Adrenal gland (tissue), 9 donors: ENCODE measurements at regions not wholly inside any gene's neighbourhood (a gene's known extent, or its start where the extent isn't known, plus 50 kb on each side); places are given as distances from the start of the nearest gene placed in this dataset.

Experiments
- DNase-seq, 7 donors: peaks; one replicate each; pipeline ENCODE4 v3.0.0-alpha.2; 2019 to 2020
- H3K27ac ChIP-seq, 5 donors: fragments of 200-600 bp; sonication (generic) in 4 of 5; 1 replicate in 3 of 5; 2 replicates in 2 of 5; pipeline versions ENCODE4 v1.5.1 to v1.8.0; 2016 to 2020; ENCODE audit warnings: mild to moderate bottlenecking in 1 of 5
- H3K27me3 ChIP-seq: fragments of 200-600 bp; 2 replicates; pipeline ENCODE4 v1.8.0; 2021
- H3K36me3 ChIP-seq, 2 donors: fragments of 200-600 bp; replicated peaks in 1 of 2; 1 replicate in 1 of 2; 2 replicates in 1 of 2; pipeline versions ENCODE4 v1.5.1 to v1.8.0; 2018 to 2022
- H3K4me1 ChIP-seq, 2 donors: fragments of 200-600 bp; replicated peaks in 1 of 2; 1 replicate in 1 of 2; 2 replicates in 1 of 2; pipeline versions ENCODE4 v1.5.1 to v1.8.0; 2018 to 2021
- H3K4me3 ChIP-seq, 4 donors: fragments of 200-600 bp; sonication (generic) in 3 of 4; one replicate each; pipeline ENCODE4 v1.5.1; 2016 to 2018
- H3K9me3 ChIP-seq, 3 donors: fragments of 200-600 bp; sonication (generic) in 1 of 3; replicated peaks in 1 of 3; 1 replicate in 2 of 3; 2 replicates in 1 of 3; pipeline versions ENCODE4 v1.5.1 to v1.8.0; 2016 to 2021
- POLR2A ChIP-seq, 2 donors: fragments of 450-650 bp; IDR thresholded peaks; one replicate each; pipeline ENCODE4 v1.6.1; 2017; ENCODE audit warnings: antibody characterized with exemption in 2 of 2, mild to moderate bottlenecking in 2 of 2, moderate library complexity in 1 of 2
- WGBS, 4 donors: extraction: QIAGEN DNeasy Blood & Tissue Kit in 2 of 4; methylation state at CpG; one replicate each; pipeline versions ENCODE4 v1.1.5 to v1.1.7; 2013 to 2017; 5-methylcytosine and 5-hydroxymethylcytosine counted together
- intact Hi-C, 2 donors: fragments of 100-400 bp; cut with DNase I; formaldehyde crosslinking; loops; one replicate each; pipeline versions ENCODE4 v1.14.1 to v1.15.0; 2022 to 2023
- TF ChIP-seq, protein P1 (sequence below), 6 experiments: fragments of 450-650 bp in 4 of 6; fragments of 200-600 bp in 2 of 6; sonication (generic) in 1 of 6; IDR thresholded peaks; 1 replicate in 5 of 6; 2 replicates in 1 of 6; pipeline versions ENCODE4 v1.5.1 to v1.8.0; 2016 to 2021; ENCODE audit warnings: antibody characterized with exemption in 6 of 6, mild to moderate bottlenecking in 2 of 6, moderate library complexity in 1 of 6
- donor health status: healthy with polysubstance abuse.
- donor health status: Bipolar disorder and iron deficiency.
- donor health status: DM: yes; HTN: yes; CAD: no.
- donor health status: DM: no; HTN: no; CAD: no.
- donor health status: DM: no; HTN: no; CAD: no.

DNA sequence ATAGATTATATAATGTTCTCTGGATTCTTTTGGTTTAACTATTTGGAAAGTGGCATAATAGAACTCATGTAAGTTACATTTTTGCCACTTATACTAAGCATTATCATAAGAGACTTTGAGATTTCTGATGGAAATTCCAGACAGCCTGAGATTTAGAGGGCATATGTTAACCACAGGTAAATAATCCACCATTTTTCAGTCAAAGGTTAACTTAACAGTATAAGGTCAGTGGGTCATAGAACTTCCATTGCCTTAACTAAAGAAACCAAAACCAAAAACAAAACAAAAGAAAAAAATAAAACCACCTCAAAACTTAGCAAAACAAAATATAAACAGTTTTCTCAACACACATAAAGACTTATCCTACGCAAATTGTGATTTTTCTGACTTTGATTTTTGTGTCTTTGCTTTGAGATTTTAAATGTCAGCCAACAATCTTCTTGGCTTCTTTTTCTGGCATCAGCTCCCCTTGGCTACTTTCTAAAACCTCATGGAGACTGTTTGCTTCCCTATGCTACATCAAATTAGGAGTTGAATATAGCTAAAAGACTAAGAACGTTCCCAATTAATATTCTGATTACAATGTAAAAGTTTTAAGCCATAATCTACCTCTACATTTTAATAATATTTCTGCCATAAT lies 430.1 kb upstream of the DAB2 start:
- intact Hi-C loops: no loop called here
- Histone ChIP-seq H3K27ac (no peak overlapping the region), H3K4me1 (no peaks in the 10 kb centered on the region), H3K4me3 (no peak overlapping the region), H3K36me3 (no peaks in the 10 kb centered on the region), H3K9me3 (no peaks in the 10 kb centered on the region), H3K27me3 (no peaks in the 10 kb centered on the region)
- no peak for DNase-seq
- 64 to 76% (median 68%) methylated on average over 2 of the region's 2 CpGs for WGBS, 4 donors
- TF ChIP-seq POLR2A (IDR thresholded peaks at IDR 0.05): no peak
- TF ChIP-seq, protein P1, sequence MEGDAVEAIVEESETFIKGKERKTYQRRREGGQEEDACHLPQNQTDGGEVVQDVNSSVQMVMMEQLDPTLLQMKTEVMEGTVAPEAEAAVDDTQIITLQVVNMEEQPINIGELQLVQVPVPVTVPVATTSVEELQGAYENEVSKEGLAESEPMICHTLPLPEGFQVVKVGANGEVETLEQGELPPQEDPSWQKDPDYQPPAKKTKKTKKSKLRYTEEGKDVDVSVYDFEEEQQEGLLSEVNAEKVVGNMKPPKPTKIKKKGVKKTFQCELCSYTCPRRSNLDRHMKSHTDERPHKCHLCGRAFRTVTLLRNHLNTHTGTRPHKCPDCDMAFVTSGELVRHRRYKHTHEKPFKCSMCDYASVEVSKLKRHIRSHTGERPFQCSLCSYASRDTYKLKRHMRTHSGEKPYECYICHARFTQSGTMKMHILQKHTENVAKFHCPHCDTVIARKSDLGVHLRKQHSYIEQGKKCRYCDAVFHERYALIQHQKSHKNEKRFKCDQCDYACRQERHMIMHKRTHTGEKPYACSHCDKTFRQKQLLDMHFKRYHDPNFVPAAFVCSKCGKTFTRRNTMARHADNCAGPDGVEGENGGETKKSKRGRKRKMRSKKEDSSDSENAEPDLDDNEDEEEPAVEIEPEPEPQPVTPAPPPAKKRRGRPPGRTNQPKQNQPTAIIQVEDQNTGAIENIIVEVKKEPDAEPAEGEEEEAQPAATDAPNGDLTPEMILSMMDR (IDR thresholded peaks at IDR 0.05): no peak

DNA sequence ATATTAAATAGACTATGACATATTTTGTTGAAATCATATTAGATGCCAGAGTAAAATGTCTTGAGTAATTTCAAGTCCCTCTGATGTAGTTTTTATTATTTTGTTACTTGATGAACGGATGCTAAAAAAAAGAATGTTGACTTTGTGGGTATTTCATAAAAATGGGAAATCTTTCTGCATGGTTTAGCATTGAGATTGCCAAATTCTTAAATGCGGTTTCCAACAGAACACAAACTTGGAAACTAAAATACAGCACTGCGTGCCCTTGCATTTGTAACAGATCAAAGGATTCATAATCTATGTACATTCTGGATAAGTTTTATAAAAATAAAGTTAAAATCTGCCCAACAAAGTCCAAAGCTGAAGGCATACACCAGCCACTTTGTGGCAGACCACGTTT lies 425.5 kb upstream of the DAB2 start:
- no peak overlapping the region for H3K27ac ChIP-seq
- TF ChIP-seq, protein P1 (IDR thresholded peaks at IDR 0.05): no peak
- no peak for TF ChIP-seq POLR2A (IDR thresholded peaks at IDR 0.05)
- intact Hi-C loops: no loop called here

DNA sequence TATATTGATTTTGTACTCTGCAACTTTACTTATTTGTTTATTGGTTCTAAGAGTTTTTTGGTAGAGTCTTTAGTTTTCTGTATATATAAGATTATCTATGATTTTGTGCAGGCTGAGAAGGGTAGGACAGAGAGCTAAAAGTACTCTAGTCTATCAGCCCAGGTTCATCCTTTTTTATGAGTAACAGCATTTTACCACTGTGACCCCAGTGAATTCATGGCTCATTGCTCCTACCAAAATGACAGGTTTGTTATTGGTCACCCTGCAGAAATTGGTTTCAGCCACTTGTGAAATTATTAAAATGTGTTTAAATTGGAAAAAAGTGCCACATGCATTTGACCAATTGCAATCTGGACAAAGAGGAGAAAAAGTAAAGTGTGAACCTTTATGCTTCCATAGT lies 421.4 kb upstream of the DAB2 start:
- intact Hi-C loops: no loop called here

More for the DNA sequence above, 425.5 kb upstream of the DAB2 start:
- DNase-seq: no peak
- Histone ChIP-seq H3K27me3 (no peaks in the 10 kb centered on the region), H3K9me3 (no peaks in the 10 kb centered on the region), H3K4me3 (no peak overlapping the region), H3K36me3 (no peaks in the 10 kb centered on the region), H3K4me1 (no peaks in the 10 kb centered on the region)
- WGBS, 4 donors: 66 to 76% (median 70%) methylated on average over 4 of the region's 4 CpGs

DNA sequence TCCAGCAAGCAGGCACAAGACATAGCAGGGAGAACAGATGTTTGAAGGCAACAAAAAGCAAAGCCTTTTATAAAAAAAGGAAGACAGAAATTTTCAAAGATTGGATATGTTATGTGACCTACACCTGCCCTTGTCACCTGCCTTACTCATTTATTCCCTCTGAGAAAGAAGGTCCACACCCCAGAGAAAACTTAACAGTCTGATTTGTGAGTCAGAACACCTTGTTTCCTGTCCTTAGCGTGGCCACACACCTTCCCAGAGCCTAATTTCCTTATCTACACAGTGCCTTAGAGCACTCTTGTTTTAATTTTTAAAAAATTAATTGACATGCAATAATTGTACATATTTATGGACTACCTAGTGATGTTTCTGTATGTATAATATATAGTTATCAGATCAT lies 419.0 kb upstream of the DAB2 start:
- intact Hi-C loops: no loop called here
- 47 to 68% (median 60%) methylated on average over 1 of the region's 1 CpG for WGBS, 4 donors
- no peaks in the 10 kb centered on the region for H3K27me3 ChIP-seq

More for the DNA sequence above, 421.4 kb upstream of the DAB2 start:
- Histone ChIP-seq H3K27ac (no peak overlapping the region), H3K9me3 (peaks cover 0 to 6% (median 0%) of the 10 kb centered on the region in 3 donors), H3K36me3 (no peaks in the 10 kb centered on the region), H3K4me3 (no peak overlapping the region), H3K4me1 (no peaks in the 10 kb centered on the region), H3K27me3 (no peaks in the 10 kb centered on the region)
- TF ChIP-seq POLR2A (IDR thresholded peaks at IDR 0.05): no peak
- TF ChIP-seq, protein P1 (IDR thresholded peaks at IDR 0.05): no peak
- no peak for DNase-seq

More for the DNA sequence above, 419.0 kb upstream of the DAB2 start:
- Histone ChIP-seq H3K27ac (no peak overlapping the region), H3K36me3 (no peaks in the 10 kb centered on the region), H3K4me1 (no peaks in the 10 kb centered on the region), H3K4me3 (no peak overlapping the region), H3K9me3 (peaks cover 0 to 11% (median 6%) of the 10 kb centered on the region in 3 donors)
- TF ChIP-seq, protein P1 (IDR thresholded peaks at IDR 0.05): no peak
- TF ChIP-seq POLR2A (IDR thresholded peaks at IDR 0.05): no peak
- no peak for DNase-seq
